ENCODE measurements at regions not wholly inside any gene's neighbourhood (a gene's known extent, or its start where the extent isn't known, plus 50 kb on each side); places are given as distances from the start of the nearest gene placed in this dataset.

GRCh38 chr4:19539201-19539600 lies 712.5 kb upstream of the SLIT2 start:
- TF ChIP-seq CTCF (IDR thresholded peaks at IDR 0.05), result no peak
- no peak for TF ChIP-seq POLR2A (IDR thresholded peaks at IDR 0.05)
- TF ChIP-seq POLR2AphosphoS5 (IDR thresholded peaks at IDR 0.05), result no peak
- no peak for TF ChIP-seq EP300 (IDR thresholded peaks at IDR 0.05)

All from sigmoid colon (tissue), 4 donors.